ENCODE measurements at regions not wholly inside any gene's neighbourhood (a gene's known extent, or its start where the extent isn't known, plus 50 kb on each side); places are given as distances from the start of the nearest gene placed in this dataset.

DNA sequence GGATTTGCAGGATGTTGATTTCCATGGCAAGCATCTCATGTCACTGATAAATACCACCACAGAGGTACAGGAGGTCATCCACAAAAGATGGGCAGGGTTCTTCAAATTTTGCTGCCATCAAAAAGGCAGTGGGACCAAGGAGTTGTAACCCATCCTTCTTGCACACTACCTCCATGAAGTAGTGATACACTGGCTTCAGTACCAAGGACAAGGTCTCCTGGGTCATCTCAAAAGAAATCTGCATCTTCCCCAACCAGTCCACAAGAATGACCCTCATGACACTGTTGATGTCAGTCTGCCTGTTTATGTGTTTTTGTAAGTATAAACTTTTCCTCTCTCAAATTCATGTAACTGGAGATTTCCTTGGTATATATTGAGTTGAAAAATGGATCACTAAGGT, 298.2 kb downstream of the CDH9 start:
- H3K27ac ChIP-seq = no peak overlapping the region
- in situ Hi-C loops (cut with MboI; ENCODE audit: low pct_unique_long_range_greater_than_20kb in 2 of 9, low sequenced_read_pairs in 9 of 9, unreplicated experiment in 9 of 9) = no loop called here
- no peak overlapping the region for H3K4me3 ChIP-seq
- no peak for ATAC-seq (replicated peaks in 6 of 8)
- no peaks in the 10 kb centered on the region for H3K4me1 ChIP-seq (replicated peaks in 1 of 2)

DNA sequence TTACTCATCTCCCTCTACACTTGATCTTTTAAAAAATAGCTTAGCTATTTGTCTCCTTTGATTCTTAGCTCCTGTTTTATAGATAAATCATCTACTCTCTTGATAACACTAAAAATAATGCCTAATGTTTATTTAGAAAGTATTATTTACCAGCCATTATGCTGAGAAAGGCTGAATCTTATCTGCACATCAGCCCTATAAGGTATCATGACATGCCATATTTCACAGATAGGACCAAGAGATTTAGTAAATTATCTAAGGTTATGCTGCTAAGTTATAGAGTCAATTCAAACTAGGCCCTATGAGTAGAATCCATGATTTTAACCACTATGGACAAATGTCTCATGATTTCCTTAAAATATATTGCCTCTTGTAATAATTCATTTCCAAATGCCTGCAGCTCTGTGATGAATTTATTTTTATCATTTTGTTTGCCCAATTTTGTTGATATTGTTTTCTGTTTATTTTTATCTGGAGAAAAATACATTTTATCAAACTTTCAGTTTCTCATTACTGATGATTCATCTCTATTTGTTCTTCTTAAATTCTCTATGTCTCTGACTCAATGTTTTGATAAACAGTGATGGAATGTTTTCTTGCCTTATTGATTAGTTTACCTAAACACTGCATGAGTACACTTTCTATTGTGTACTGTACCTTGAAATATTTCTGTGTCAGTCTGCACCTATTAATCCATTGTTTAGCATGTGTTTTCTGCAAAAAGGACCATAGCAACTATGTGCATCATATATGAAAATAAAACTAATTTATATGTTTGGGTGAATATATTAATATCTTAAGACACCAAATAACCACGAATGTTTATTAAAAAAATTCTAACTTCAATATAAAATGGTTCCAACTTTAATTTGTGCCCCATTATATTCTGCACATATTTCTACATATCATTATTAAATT, 300.8 kb downstream of the CDH9 start:
- Histone ChIP-seq H3K4me1 (replicated peaks in 1 of 2) (no peaks in the 10 kb centered on the region), H3K27ac (no peak overlapping the region), H3K4me3 (no peak overlapping the region)
- WGBS, 10 experiments = 0 to 100% (median 49%) methylated on average over 1 of the region's 1 CpG; no CpG with 5 or more reads in 2 of the 10 experiments
- in situ Hi-C loops (cut with MboI; ENCODE audit: low pct_unique_long_range_greater_than_20kb in 2 of 9, low sequenced_read_pairs in 9 of 9, unreplicated experiment in 9 of 9) = no loop called here
- ATAC-seq (replicated peaks in 6 of 8) = no peak

DNA sequence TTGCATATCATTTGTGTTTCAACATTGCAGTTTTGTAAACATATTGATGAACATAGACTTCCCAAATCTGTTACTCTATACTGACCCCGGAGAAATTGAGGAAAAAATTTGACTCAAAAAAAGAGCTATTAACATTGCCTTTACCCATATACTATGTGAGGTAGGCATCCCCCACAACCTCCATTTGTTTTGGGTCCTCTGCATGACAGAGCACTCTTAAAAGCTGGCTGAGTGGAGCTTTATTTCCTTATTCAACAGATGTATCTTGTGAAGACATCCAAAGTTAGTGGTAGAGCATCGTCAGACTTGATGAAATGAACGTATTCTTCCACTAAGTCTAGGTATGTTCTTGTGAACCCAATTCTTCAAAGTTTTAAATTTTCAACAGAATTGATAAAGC, 310.5 kb downstream of the CDH9 start:
- Histone ChIP-seq H3K27ac (no peak overlapping the region), H3K4me1 (replicated peaks in 1 of 2) (no peaks in the 10 kb centered on the region), H3K4me3 (no peak overlapping the region)
- no peak for ATAC-seq (replicated peaks in 6 of 8)
- 0 to 94% (median 67%) methylated on average over 2 to 3 of the region's 3 CpGs; no CpG with 5 or more reads in 3 of the 10 experiments for WGBS, 10 experiments
- in situ Hi-C loops (cut with MboI; ENCODE audit: low pct_unique_long_range_greater_than_20kb in 2 of 9, low sequenced_read_pairs in 9 of 9, unreplicated experiment in 9 of 9) = no loop called here

DNA sequence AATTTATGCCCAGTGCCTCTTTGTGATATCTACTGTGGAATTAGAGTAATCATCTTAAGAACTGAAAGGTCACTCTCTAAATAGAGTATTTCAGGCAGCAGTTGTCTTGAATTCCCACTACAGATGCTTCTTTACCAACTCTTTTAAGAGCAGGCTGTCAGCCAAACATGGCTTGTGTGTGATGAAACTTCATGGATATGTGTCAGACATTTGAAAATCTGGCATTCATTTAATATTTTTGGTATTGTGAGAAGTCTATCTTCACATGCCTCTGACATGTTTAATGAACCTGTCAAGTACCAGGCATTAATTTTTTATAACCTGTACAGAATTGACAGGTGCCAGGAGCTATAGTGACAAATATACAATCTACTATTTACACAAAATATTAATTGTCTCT, 318.6 kb downstream of the CDH9 start:
- no peak for ATAC-seq (replicated peaks in 6 of 8)
- Histone ChIP-seq H3K27ac (no peak overlapping the region), H3K4me3 (no peak overlapping the region), H3K4me1 (replicated peaks in 1 of 2) (no peaks in the 10 kb centered on the region)
- in situ Hi-C loops (cut with MboI; ENCODE audit: low pct_unique_long_range_greater_than_20kb in 2 of 9, low sequenced_read_pairs in 9 of 9, unreplicated experiment in 9 of 9) = no loop called here

DNA sequence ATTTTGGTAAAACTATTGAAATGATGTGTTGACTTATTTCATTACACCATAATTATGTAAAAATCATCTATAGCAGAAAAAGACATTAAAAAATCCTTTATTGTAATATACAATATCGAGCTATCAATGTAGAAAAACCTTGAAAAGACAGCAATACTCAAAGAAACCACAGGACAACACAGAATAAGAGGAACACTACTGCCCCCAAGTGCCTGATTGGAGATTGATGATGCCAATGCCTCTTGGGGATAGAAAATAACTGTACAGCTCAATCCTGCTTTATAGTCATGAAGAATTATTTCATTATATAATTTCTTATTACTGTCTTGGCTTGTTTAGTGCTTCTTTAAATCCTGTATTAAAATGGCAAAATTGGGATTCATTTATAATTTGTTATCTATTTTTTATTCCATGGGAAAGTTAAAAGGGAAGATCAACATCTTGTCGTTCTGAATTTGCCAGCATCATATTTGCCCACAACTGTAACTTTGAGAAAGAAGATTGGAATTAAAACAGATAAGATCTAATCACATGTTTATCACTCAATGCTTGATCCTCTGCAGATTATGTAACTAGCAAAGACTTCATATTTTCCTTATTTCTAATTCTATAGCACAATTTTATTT, 337.5 kb downstream of the CDH9 start:
- Histone ChIP-seq H3K27ac (no peak overlapping the region), H3K4me1 (replicated peaks in 1 of 2) (no peaks in the 10 kb centered on the region), H3K4me3 (no peak overlapping the region)
- peak in 4 of 8 experiments; percentile 35 to 82 (median 54) for ATAC-seq (replicated peaks in 6 of 8)
- WGBS, 10 experiments = 0 to 83% (median 19%) methylated on average over 1 to 2 of the region's 2 CpGs; no CpG with 5 or more reads in 1 of the 10 experiments
- in situ Hi-C loops (cut with MboI; ENCODE audit: low pct_unique_long_range_greater_than_20kb in 2 of 9, low sequenced_read_pairs in 9 of 9, unreplicated experiment in 9 of 9) = no loop called here

DNA sequence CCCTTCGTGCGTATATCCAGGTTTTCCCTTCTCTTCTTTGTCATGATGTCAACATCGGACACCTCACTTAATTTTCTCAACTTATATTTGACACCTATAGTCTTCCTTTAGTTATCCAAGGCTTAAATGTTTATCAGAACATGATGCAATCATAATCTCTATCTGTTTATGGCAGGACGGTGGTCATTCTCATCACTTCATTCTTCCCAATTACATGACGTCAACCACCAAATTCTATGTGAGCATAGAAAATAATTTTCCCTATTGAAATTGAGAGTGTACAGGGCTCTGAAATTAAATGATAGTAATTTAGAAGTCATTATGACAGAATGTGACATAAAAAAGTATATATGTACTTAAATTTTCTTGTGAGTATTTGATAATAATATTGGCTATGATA, 345.4 kb downstream of the CDH9 start:
- Histone ChIP-seq H3K4me3 (no peak overlapping the region), H3K4me1 (replicated peaks in 1 of 2) (no peaks in the 10 kb centered on the region), H3K27ac (no peak overlapping the region)
- 17 to 100% (median 84%) methylated on average over 2 to 5 of the region's 5 CpGs for WGBS, 10 experiments
- in situ Hi-C loops (cut with MboI; ENCODE audit: low pct_unique_long_range_greater_than_20kb in 2 of 9, low sequenced_read_pairs in 9 of 9, unreplicated experiment in 9 of 9) = no loop called here
- no peak for ATAC-seq (replicated peaks in 6 of 8)

DNA sequence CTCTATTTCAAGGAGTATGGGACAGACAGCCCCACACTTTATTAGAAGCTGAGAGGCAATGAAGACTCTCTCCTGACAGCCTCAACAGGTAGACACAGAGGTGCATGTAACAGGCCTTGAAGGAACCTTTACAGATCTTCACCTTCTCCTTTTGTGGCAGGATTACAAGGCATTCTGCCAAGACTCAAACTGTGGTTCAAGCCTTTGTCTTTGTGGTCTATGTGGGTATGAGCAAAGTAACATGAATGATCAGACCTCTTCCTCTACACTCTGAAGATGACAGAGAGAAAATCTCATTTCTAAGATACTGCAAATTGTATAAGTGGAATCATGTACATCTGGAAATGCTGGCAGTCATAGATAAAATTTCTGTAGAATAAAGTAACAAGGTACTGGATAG, 346.9 kb downstream of the CDH9 start:
- Histone ChIP-seq H3K4me3 (no peak overlapping the region), H3K27ac (no peak overlapping the region), H3K4me1 (replicated peaks in 1 of 2) (no peaks in the 10 kb centered on the region)
- in situ Hi-C loops (cut with MboI; ENCODE audit: low pct_unique_long_range_greater_than_20kb in 2 of 9, low sequenced_read_pairs in 9 of 9, unreplicated experiment in 9 of 9) = no loop called here
- ATAC-seq (replicated peaks in 6 of 8) = no peak

DNA sequence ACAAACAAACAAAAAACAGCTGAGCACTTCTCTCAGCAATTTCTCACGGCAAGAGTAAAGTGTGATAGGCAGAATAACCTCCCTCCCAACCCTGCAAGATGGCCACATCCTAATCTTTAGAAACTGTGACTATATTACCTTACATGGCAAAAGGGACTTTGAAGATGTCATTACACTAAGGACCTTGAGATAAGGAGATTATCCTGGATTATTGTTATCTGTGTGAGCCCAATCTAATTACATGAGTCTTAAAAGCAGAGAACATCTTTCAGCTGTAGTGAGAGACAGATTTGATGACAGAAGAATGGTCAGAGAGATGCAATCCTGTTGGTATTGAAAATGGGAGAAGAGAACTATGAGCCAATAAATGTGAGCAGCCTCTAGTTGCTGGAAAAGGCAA, 347.9 kb downstream of the CDH9 start:
- Histone ChIP-seq H3K4me3 (no peak overlapping the region), H3K27ac (no peak overlapping the region), H3K4me1 (replicated peaks in 1 of 2) (no peaks in the 10 kb centered on the region)
- no peak for ATAC-seq (replicated peaks in 6 of 8)
- WGBS, 10 experiments = 0 to 100% (median 72%) methylated on average over 1 of the region's 1 CpG; no CpG with 5 or more reads in 6 of the 10 experiments
- in situ Hi-C loops (cut with MboI; ENCODE audit: low pct_unique_long_range_greater_than_20kb in 2 of 9, low sequenced_read_pairs in 9 of 9, unreplicated experiment in 9 of 9) = no loop called here

DNA sequence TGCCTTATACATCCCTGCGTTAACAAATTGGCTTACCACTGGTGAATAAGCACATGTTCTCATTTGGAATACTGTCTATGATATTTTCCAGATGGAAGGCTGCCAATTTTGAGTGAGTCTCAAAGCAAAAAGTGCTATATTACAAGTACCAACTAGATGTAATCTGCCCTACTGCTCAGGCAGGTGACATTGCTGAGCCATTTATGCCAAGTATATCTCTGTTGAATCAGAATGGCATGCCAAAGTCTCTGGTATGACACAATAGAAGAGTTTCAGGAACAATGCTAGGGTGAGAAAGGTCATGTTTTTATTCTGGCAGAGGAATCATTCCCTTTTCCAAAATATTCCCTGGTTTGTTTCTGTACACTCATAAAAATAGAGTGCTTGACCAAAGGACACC, 356.5 kb downstream of the CDH9 start:
- WGBS, 10 experiments = 0 to 100% (median 80%) methylated on average over 1 of the region's 1 CpG; no CpG with 5 or more reads in 5 of the 10 experiments
- H3K27ac ChIP-seq = no peak overlapping the region
- ATAC-seq (replicated peaks in 6 of 8) = no peak
- no peaks in the 10 kb centered on the region for H3K4me1 ChIP-seq (replicated peaks in 1 of 2)
- no peak overlapping the region for H3K4me3 ChIP-seq
- in situ Hi-C loops (cut with MboI; ENCODE audit: low pct_unique_long_range_greater_than_20kb in 2 of 9, low sequenced_read_pairs in 9 of 9, unreplicated experiment in 9 of 9) = no loop called here

DNA sequence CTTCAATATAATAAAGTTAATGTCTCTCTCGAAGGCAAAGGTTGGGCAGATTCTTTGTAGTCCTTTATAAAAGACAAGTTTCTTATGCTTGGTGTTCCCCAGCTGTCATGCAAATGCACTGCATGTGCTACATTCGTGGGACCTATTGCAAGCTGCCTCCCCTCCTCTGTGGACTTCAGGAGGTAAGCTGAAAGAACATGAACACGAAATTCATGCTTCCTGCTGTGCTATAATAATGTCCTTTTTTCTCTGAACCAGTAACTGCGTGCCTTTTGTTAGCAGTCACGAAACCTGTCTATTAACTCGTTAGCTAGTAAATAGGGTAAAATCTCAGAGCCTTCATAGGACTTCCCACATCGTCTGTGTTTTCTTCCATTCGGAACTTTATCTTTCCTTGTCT, 363.5 kb downstream of the CDH9 start:
- ATAC-seq (replicated peaks in 6 of 8) = peak in 3 of 8 experiments; percentile 17 to 46 (median 36)
- Histone ChIP-seq H3K4me1 (replicated peaks in 1 of 2) (no peaks in the 10 kb centered on the region), H3K27ac (no peak overlapping the region), H3K4me3 (no peak overlapping the region)
- in situ Hi-C loops (cut with MboI; ENCODE audit: low pct_unique_long_range_greater_than_20kb in 2 of 9, low sequenced_read_pairs in 9 of 9, unreplicated experiment in 9 of 9) = no loop called here
- WGBS, 10 experiments = 4 to 58% (median 16%) methylated on average over 4 to 8 of the region's 8 CpGs; no CpG with 5 or more reads in 1 of the 10 experiments

DNA sequence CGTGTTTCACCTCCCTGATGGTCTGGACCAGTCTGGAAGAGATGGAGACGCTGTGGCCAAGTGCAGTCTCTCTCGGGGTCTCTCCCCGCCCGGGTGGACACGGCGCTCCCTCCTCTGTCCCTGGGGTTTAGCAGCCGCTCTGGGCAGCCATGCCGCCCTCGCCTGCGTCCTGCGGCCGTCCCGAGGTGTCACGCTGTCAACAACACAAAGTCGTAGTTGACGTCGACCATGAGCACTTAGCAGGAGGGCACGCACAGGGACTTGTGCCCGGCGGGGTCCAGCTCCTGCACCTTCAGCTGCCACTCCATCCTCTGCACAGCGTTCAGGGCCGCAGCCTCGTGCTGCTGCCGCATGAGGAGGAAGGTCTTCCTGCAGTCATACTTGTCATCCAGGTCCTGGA, 368.9 kb downstream of the CDH9 start:
- Histone ChIP-seq H3K4me1 (replicated peaks in 1 of 2) (no peaks in the 10 kb centered on the region), H3K27ac (no peak overlapping the region), H3K4me3 (no peak overlapping the region)
- WGBS, 10 experiments = 63 to 100% (median 87%) methylated on average over 2 to 13 of the region's 25 CpGs; no CpG with 5 or more reads in 6 of the 10 experiments
- in situ Hi-C loops (cut with MboI; ENCODE audit: low pct_unique_long_range_greater_than_20kb in 2 of 9, low sequenced_read_pairs in 9 of 9, unreplicated experiment in 9 of 9) = no loop called here
- no peak for ATAC-seq (replicated peaks in 6 of 8)

DNA sequence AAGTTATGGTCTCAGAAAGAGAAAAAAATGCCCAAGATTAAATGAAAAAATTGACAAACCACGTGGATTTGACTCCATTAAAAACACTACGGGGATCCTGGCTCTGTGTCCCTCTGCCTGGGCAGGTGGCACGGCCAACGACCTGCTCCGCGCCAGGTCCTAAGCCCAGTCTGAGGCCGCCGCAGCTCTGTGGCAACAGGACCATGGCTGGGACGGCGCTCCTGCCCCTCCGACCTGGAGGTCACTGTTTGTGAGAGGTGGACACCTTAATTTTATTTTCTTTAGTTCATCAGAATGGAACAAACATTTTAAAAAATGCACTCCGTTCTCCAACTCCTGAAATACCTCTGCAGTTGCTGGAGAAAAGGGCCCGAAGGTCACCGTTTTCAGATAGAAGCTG, 369.4 kb downstream of the CDH9 start:
- in situ Hi-C loops (cut with MboI; ENCODE audit: low pct_unique_long_range_greater_than_20kb in 2 of 9, low sequenced_read_pairs in 9 of 9, unreplicated experiment in 9 of 9) = no loop called here
- Histone ChIP-seq H3K27ac (no peak overlapping the region), H3K4me3 (no peak overlapping the region), H3K4me1 (replicated peaks in 1 of 2) (no peaks in the 10 kb centered on the region)
- 33 to 96% (median 78%) methylated on average over 1 to 11 of the region's 14 CpGs; no CpG with 5 or more reads in 2 of the 10 experiments for whole genome bisulfite sequencing, 10 experiments
- ATAC-seq (replicated peaks in 6 of 8) = no peak

DNA sequence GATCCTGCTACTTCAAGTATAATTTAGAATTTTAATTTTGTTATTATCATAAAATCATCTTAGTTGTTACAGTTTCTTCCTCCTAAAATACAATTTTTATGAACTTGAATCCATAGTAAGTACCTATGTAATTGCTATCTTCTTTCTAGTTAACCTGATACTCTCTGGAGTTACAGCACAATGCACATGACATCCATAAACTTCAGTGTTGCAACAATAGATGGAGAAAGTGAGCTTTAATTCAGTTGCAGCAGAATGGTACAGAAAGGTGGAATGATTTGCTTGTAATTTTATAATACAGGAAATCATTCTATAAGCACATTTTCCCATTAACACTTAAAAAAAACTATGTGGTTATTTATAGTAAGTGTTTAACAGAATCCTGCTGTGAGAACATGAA, 372.0 kb downstream of the CDH9 start:
- in situ Hi-C loops (cut with MboI; ENCODE audit: low pct_unique_long_range_greater_than_20kb in 2 of 9, low sequenced_read_pairs in 9 of 9, unreplicated experiment in 9 of 9) = no loop called here
- Histone ChIP-seq H3K27ac (no peak overlapping the region), H3K4me3 (no peak overlapping the region), H3K4me1 (replicated peaks in 1 of 2) (no peaks in the 10 kb centered on the region)
- no peak for ATAC-seq (replicated peaks in 6 of 8)

DNA sequence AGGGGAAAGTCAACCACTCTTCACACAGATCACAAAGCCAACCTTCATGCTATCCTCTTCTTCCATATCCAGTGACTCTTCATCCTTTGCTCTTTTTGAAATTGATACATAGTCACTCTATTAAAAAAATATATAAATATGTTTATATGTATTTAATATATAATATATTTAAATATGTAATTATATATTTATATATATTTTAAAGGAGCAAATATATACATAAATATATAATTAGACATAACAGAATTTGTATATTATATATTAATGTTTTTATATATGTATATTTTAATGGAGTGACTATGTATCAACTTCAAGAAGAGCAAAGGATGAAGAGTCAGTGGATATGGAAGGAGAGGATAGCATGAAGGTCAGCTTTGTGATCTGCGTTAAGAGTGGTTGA, 374.9 kb downstream of the CDH9 start:
- H3K27ac ChIP-seq = no peak overlapping the region
- H3K4me3 ChIP-seq = no peak overlapping the region
- ATAC-seq (replicated peaks in 6 of 8) = no peak
- 27 to 100% (median 83%) methylated on average over 1 of the region's 1 CpG; no CpG with 5 or more reads in 4 of the 10 experiments for WGBS, 10 experiments
- H3K4me1 ChIP-seq (replicated peaks in 1 of 2) = no peaks in the 10 kb centered on the region
- in situ Hi-C loops (cut with MboI; ENCODE audit: low pct_unique_long_range_greater_than_20kb in 2 of 9, low sequenced_read_pairs in 9 of 9, unreplicated experiment in 9 of 9) = no loop called here

All from motor neuron (in vitro differentiated cells).